ENCODE measurements at regions not wholly inside any gene's neighbourhood (a gene's known extent, or its start where the extent isn't known, plus 50 kb on each side); places are given as distances from the start of the nearest gene placed in this dataset.

DNA sequence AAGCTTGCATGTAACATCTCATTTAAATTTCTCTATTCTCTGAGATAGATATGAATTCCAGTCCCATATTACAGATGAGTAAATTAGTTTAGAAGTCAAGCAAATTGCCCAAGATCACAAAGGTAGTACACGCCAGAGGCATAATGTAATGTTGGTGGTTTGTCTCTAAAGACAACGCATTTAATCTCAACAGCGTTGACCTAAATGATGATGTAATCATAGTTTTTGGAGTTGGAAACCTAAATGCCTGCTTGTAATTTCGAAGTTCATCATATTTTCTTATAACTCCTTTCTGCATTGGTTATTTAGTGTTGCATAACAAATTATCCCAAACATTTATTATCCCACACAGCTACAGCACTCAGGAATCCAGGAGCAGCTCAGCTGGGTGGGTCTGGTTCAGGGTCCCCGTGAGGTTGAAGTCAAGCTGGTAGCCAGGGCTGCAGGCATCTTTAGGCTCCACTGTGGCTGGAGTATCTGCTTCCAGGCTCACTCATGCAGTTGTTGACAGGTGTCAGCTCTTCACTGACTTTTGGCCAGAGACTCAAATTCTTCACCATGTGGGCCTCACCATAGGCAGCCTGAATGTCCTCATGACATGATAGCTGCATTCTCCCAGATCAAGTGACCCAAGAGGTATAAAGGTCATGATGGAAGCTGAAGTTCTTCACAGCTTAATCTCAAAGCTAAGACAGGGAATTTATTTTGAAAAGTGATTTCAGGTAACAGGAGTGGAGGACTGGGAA lies 122.0 kb upstream of the SPTLC3 start:
- TF ChIP-seq CEBPB (IDR thresholded peaks at IDR 0.05) = no peak
- TF ChIP-seq, protein P1, sequence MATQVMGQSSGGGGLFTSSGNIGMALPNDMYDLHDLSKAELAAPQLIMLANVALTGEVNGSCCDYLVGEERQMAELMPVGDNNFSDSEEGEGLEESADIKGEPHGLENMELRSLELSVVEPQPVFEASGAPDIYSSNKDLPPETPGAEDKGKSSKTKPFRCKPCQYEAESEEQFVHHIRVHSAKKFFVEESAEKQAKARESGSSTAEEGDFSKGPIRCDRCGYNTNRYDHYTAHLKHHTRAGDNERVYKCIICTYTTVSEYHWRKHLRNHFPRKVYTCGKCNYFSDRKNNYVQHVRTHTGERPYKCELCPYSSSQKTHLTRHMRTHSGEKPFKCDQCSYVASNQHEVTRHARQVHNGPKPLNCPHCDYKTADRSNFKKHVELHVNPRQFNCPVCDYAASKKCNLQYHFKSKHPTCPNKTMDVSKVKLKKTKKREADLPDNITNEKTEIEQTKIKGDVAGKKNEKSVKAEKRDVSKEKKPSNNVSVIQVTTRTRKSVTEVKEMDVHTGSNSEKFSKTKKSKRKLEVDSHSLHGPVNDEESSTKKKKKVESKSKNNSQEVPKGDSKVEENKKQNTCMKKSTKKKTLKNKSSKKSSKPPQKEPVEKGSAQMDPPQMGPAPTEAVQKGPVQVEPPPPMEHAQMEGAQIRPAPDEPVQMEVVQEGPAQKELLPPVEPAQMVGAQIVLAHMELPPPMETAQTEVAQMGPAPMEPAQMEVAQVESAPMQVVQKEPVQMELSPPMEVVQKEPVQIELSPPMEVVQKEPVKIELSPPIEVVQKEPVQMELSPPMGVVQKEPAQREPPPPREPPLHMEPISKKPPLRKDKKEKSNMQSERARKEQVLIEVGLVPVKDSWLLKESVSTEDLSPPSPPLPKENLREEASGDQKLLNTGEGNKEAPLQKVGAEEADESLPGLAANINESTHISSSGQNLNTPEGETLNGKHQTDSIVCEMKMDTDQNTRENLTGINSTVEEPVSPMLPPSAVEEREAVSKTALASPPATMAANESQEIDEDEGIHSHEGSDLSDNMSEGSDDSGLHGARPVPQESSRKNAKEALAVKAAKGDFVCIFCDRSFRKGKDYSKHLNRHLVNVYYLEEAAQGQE (IDR thresholded peaks at IDR 0.05; ENCODE audit: low read depth) = no peak
- TF ChIP-seq, protein P2, sequence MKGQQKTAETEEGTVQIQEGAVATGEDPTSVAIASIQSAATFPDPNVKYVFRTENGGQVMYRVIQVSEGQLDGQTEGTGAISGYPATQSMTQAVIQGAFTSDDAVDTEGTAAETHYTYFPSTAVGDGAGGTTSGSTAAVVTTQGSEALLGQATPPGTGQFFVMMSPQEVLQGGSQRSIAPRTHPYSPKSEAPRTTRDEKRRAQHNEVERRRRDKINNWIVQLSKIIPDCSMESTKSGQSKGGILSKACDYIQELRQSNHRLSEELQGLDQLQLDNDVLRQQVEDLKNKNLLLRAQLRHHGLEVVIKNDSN (IDR thresholded peaks at IDR 0.05) = no peak
- TF ChIP-seq EGR1 (IDR thresholded peaks at IDR 0.05) = no peak
- TF ChIP-seq TCF12 (IDR thresholded peaks at IDR 0.05; ENCODE audit: low read depth) = no peak

Data from Ishikawa (cell line).